HG02759 (cell line): ENCODE measurements at regions not wholly inside any gene's neighbourhood (a gene's known extent, or its start where the extent isn't known, plus 50 kb on each side); places are given as distances from the start of the nearest gene placed in this dataset.
"Not testable (repeated sequence)": the region's sequence is repeated elsewhere in the genome, so short reads cannot be mapped to it uniquely, and the experiment has no call there.

Experiments used
- ATAC-seq: cut with Tn5 transposase; IDR thresholded peaks from one replicate; pipeline ENCODE4 v1.9.1; 2021; ENCODE audit warnings: mild to moderate bottlenecking, moderate library complexity; ENCODE audit not compliant: unreplicated experiment

DNA sequence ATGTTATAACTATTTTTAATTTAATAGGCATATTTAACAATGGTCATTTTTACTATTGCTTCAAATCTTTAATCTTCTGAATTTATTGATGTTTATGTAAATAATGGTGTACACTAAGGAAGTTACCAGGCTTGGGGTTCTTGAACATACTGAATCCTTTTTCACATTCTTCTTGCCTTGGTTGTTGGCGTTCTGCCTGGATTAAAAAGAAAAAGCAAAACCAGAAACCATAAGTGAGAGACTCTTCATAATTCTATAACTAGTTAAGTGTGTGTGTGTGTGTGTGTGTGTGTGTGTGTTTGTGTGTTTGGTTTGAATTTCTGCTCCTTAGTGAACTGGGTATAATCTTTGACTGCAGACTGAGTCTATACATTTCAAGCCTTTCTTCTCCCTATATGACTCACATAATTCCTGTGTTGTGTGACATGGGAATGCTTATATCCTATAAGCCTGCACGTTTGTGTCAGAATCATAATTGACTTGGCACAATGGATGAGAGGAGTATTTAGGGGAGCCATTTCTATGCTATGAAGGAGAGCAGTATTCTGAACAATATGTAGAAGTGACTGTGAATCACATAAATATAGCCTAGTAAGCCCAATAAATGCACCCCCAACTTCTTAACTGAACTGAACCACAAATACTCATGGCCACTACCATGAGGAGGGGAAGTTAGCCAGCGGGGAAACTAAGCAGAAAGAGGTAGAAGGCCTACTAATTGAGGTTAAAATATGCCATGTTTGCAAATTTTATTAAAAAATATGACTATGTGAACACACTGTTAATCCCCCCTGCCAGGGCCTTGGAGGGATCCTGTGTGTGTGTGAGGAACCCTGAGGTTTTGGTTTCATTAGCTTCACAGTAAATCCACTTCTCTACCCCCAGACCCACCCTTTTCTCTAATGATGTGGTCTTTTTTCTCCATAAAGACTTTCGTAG is 425.5 kb downstream of the BCKDHB start:
- no peak for ATAC-seq

DNA sequence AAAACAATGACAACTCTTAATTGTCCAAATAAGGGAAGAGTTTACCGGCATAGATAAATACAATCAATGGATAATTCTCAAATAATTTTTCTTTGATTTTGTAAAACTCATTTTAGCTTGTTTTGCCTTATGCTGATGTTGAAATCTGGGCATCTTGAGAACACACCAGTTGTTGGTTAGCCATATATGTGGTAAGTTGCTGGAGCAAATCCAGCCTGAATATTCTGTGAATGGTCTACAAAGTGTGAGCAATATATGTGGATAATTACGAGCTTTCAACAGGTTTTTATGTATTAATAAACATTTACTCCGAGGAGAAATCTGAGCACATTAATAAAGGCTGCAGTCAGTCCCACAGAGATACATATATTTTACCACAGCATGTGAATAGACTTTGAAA is 423.6 kb downstream of the BCKDHB start:
- no peak for ATAC-seq

DNA sequence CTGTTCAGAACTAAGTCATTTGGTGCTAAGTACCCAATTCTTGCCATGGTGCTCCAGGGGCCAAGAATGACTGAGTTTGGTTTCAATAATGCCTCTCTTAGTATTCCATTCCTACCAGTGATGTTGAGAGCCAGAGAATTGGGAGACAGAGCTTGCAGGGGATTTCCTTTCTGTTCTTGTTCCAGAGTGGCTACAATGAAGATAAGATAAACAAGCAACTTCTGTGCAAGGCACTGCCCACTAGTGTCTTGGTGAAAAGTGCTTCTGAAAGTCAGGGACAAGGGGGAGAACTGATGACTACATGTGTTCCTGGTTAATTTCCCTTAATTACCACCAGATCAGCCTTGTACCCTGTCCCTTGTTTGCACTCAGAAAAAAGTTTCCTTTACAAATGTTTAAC is 421.6 kb downstream of the BCKDHB start:
- ATAC-seq: no peak

DNA sequence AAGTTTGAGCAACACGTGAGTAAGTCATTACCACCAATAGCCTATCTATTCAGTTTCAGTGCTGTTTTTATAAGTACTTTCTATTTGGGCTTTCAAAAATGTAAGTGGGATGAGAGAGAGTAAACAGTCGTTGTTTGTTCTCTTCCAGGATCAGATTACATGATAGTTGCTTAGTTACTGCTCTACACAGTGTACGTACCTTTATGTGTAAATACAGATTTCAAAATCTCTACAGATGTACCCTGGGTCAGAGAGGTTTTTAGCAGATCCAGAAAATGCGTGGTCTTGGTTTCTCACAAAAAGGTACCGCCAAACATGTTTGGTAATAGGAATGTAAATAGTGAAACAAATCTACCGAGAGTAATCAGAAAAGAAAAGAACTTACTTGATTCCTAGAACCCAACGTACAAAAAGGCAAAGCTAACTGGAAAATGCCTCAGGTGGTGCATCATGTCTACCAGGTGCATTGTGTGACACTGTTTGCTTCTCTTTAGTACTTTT is 421.1 kb downstream of the BCKDHB start:
- no peak for ATAC-seq

DNA sequence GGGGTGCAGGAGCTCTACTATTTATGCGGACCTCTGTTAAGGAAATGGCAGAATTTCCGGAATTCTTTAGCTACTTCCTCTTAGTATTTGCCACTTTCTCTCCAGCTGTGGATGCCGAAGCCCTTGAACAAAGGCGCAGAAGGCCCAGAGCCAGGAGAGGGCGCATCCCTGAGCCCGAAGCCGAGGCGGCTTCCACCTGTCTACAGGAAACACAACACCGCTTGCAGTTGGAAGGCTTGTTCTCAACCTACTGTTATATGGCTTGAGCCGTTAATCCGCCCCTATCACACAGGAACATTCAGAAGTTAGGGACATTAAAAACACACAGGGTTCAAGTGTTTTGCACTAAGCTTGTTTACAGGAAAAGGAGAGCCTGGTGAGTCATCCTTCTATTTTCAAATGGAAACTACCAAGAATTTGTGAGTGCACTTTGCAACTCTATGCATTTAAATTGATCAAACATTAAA is 417.1 kb downstream of the BCKDHB start:
- no peak for ATAC-seq

DNA sequence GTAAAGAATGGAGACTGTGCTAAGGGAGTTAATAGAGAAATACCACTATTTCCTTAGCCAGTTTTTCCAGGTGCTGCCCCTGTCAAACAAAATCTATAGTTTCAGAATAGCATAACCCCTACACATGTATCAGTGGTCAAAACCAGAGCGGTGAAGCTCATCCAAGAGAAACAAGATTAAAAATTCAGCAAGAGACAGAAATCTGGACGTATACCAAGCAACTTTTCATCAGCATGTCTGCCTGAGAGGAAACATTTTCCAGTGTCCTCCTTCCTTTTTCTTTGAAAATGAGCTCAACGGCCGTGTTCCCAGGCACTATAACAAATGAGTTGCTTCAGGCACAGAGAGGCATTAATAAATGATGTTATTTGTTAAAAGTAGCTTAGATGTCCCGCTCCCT is 416.5 kb downstream of the BCKDHB start:
- ATAC-seq: no peak

DNA sequence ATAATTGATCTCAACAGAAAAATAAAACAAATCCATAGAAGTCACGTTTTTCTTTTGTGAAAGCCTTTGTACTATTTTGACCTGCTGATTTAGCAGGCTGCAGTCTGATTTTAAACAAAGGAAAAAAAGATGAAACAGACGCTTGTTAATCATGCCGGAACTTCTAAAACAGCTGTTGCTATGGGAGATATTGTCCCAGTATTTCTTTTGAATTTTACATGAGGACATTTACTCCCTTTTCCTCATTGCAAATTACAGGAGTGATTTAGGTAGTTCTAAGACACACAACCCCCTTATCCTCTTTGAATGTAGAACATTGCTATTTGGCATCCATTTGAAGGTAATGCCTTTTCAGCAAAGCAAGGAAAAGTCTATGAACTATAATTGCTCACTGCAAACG is 416.1 kb downstream of the BCKDHB start:
- no peak for ATAC-seq

DNA sequence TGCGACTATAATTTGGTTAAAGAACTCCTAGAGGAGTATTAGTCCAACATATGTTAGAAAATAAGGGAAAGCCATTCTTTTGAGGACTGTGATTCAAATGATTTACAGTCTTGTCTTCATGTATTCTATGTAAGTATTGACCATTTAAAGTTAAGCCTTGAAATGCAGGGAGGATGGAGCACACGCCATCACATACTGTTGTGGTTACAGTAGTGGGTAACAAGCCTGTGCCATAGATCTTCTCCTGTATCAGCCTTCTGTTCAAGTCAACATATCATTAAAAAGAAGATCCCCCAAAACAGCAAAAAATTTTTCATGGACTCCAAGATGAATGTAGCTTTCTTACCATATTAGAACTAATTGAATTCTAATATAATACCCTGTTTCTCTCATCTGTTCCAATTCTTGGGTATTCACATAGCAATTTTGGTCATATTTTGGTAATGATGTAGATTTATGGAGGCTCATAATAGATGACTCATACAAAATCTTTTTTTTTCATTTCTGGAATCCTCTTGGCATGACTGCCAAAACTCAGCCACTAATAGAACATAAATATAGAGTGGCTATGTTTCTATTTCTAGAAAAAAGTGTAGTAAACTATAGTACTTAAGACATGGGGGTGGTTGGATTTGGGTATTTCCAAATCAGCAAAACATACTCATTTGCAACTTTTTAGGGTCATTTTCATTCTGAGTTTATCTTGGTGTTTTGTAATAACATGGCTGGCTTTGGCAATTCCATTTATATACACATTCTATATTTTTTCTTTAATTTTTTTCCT is 413.5 kb downstream of the BCKDHB start:
- no peak for ATAC-seq

DNA sequence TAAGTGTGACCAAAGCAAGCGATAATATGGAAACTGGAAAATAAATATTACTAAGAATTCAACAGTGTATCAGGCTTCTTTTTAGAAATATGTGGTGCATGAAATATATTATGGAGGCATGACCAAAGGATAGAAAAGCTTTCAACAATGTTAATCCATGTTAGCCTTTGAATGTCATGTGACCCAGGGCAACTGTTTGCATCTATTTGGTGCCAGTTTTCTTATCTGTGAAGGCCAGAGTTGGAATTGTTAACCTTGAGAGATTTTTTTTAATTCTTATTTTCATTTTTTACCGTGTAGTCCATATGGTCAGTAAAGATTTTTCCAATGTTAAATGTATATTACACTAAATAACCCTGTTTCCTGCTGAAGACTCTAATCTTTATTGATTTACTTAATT is 411.1 kb downstream of the BCKDHB start:
- no peak for ATAC-seq

DNA sequence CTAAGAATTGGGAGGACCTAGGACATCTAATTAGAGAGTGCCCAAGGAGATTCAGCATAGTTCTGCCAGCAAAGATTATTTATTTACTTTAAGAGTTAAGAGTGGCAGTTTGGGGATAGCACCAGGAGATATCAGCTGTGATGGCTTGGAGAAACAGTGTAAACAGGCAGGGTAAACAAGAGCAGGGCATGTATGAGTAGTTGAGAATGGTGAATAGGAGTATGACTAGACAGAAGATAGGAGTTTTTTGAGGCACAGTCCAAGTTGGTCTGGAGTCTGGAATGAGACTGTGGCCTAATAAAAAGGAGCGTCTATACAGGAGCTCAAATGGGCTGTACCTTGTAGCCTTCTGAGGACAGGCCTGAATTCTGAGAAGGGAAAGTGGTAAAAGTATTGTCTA is 404.1 kb downstream of the BCKDHB start:
- ATAC-seq: not testable (repeated sequence)

DNA sequence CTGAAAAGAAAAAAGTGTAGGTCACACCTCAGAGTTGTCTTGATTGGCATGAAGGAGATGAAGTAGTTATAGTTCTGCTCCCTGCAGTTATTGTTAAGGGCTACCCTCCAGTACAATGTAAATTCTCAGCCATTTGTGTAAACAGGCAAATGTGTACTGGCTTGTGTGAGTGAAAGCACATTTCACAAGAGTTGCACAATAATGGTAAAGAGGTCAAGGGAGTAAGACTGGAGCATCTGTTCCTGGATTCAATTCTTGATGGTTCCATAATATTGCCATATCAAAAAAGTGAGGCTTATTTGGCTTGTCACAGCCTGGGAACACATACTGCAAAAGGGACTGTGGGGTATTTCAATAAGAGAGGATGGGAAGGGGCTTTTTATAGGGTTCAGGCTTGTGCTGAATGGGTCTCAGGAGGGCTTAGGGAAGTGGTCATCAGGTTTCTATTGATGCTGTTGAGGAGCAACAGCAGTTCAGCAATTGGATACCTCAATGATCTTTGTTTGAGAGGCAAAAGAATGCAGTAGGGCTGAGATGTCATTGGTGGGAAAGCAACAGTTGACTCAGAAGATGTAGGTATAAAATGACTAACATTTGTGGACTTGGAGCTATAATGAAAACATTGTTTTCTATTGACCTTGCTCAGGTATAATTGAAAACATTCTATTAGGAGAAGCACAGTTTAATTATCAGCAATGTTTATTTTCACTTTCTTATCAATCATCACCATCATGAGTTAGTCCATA is 402.6 kb downstream of the BCKDHB start:
- ATAC-seq: no peak

DNA sequence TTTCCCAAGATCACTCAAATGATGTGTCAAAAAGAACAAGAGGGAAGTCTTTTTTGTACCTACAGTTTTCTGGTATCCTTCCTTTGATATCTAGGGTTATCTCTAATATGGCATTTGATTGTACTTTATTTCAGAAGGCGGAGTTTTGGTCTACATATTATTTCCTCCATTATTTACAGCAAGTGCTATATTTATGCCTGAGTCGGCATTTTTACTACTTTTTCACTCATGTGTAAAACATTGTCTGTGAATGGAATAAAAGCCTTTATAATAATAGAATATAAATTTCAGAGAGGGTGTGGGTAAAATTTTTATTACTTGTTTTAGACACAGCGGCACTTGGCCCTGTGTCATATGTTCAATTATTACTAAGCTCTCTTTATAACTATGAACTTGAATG is 398.4 kb downstream of the BCKDHB start:
- no peak for ATAC-seq

DNA sequence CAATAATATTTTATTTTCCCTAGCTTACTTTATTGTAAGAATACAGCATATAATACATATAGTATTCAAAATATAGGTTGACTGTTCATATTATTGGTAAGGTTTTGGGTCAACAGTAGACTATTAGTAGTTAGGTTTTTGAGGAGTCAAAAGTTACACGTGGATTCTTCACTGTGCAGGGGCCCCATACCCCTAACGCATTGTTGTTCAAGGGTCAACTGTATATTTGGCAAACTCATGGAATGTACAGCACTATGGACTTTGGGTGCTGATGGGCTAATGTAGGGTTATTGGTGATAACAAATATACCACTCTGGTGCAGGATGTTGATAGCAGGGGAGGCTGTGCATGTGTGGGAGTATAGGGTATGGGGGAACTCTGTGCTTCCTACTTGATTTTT is 397.2 kb downstream of the BCKDHB start:
- no peak for ATAC-seq

DNA sequence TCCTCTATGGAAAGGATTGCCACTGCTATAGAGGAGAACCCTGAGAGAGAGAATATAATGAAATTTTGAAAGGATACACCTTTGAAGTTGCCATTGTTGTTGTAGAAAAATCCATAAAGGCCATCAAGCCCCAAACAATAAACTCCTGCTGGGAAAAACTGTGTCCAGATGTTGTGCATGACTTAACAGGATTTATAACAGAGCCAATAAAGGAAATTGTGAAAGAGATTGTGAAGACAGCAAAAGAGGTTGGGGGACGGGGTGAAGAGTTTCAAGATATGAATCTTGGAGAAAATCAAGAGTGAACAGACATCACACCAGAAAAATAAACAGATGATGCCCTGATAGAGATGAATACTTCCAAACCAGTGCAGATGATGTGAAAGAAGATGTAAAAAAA is 396.4 kb downstream of the BCKDHB start:
- ATAC-seq: no peak

DNA sequence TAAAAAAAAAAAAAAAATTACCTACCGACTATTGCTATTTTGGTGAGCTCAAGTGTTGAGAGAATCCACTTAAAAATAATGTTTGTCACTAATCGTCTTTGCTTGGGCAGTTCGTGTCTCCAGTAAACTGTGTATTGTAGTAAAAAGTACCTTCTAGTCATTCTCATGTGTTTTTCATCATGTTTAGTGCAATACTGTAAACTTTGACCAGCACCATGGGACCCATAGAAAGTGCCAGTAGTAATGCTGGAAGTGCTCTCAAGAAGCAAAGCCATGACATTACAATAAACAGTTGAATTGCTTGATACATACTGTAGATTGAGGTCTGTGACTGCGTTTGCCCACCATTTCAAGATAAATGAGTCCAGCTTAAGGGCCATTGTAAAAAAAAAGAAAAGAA is 395.2 kb downstream of the BCKDHB start:
- no peak for ATAC-seq

DNA sequence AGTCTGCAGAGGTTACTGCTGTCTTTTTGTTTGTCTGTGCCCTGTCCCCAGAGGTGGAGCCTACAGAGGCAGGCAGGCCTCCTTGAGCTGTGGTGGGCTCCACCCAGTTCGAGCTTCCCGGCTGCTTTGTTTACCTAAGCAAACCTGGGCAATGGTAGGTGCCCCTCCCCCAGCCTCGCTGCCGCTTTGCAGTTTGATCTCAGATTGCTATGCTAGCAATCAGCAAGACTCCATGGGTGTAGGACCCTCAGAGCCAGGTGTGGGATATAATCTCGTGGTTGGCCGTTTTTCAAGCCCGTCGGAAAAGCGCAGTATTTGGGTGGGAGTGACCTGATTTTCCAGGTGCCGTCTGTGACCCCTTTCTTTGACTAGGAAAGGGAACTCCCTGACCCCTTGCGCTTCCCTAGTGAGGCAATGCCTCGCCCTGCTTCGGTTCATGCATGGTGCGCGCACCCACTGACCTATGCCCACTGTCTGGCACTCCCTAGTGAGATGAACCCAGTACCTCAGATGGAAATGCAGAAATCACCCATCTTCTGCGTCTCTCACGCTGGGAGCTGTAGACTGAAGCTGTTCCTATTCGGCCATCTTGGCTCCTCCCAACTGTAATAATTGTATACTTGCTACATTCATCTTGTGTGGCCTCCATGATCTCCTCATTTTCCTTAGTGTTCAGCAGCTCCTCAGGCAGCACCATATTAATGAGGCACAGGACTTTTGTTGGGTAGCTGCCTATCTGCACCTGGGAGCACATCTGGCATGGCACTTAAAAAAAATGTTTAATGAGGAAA is 391.4 kb downstream of the BCKDHB start:
- ATAC-seq: not testable (repeated sequence)

DNA sequence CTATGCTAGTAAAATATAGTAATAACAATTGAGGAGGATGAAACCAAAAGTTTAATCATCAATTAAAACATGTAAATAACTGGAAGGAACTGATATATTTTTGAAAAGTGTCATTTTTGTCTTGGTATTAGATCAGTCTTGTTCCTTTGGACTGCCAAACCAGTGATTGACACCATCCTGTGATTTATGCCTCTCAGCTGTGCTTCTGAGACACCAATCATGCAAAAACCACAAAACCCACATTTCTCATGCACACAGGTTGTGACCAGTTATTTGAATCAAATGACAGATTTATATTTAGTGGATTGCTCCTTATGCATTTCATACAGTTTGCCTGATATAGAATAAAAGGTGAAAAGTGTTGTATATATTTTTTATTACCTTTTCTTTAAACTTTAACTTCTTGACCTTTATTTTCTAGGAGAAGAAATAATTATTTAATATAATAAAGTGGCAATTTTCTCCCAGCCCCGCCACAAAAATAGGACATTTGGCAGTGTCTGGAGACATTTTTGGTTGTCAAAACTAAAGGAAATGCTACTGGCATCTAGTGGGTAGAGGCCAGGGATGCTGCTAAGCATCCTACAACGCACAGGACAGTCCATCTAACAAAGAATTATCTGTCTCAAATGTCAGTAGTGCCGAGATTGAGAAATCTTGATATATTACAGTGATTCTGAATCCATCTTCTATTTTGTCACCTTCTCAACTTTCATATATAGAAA is 383.6 kb downstream of the BCKDHB start:
- no peak for ATAC-seq

DNA sequence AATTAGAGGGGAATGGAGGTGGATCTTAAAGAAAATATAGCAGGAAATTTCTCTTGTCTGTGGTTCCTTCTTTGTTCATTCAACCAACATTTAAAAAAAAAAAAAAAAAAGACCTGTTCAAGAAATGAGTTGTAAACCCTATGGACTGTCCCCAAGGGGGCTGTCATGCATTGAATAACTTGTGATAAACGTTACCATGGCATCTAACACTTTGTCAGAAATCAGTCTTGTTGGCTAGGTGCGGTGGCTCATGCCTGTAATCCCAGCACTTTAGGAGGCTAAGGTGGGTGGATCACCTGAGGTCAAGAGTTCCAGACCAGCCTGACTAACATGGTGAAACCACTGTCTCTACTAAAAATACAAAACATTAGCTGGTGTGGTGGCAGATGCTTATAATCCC is 381.7 kb downstream of the BCKDHB start:
- peak; percentile 45 for ATAC-seq

DNA sequence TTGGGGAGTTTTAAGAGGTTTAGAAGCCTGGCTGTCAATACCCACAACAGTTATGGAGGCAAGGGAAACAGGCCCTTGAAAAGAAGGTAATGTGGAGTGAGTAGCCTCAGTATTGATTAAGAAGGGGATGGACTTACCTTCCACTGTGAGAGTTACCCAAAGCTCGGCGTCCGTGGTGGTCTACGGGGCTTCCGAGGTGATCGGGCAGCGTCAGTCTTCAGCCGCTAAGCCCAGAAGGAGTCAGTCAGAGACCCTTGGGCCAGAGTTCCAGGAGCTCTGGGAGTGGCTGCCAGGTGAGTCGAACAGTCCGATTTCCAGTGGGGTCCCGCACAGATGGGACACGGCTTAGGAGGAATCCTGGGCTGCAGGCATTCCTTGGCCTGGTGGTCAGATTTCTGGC is 379.0 kb downstream of the BCKDHB start:
- ATAC-seq: not testable (repeated sequence)

DNA sequence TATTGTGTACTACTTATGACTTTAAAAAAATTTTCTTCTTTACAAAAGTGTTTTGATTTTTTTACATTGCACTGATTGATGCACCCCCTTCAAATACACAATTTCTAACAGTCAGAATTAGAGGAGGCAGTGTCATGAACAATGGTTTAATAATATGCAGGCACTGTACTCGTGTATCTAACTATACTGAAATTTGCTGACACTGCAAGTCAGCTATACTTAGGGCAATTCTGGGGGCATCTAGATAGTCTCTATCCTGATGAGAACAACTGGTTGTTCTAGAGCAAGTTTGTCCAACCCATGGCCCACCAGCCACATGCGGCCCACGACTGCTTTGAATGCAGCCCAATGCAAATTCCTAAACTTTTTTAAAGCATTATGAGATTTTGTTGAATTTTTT is 375.6 kb downstream of the BCKDHB start:
- ATAC-seq: no peak
